ENCODE measurements at regions not wholly inside any gene's neighbourhood (a gene's known extent, or its start where the extent isn't known, plus 50 kb on each side); places are given as distances from the start of the nearest gene placed in this dataset.

DNA sequence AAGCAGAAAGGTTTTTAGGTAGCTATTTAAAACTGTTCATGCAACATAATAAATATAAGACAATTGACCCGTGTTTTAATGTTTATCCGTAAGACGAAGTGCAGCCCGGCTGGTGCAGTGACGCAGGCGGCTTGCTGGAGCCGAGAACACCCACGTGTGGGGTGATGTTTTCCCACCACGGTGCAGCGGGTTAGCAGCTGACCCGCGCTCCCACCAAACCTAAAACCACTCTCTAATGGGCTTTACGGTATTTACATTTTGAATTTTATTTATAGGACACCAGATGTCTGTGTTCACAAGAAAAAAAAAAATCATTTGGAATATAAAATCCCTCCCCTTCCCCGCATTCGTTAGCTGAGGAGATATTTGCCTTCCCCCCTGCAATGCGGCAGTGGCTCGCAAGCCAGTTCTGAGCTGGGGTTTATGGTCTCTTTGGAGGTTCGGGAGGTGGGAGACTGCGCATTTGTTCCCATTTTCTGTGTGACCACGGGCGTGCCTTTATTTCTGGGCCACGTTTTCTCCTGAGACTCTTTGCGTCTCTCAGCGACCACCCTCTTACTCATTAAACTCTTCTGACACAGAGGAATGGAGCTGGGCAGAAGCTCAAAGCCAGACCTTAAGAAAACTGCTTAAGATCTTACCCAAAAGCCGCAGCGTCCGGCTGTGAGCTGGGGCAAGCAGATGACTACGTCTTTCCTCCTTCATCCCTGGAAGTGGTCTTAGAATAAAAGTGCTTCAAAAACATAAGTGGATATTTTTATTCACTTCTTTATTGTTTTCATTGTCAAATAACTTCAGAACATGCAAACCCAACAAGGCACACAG, 301.1 kb downstream of the IRF8 start:
- TF ChIP-seq CTCF (IDR thresholded peaks at IDR 0.05; ENCODE audit: insufficient read depth, low read depth, low read length) (no peak), EZH2 (IDR thresholded peaks at IDR 0.05; ENCODE audit: insufficient read depth, low read length) (no peak)

All from astrocyte (in vitro differentiated cells and primary cell).